SH-SY5Y (cell line): ENCODE measurements at regions not wholly inside any gene's neighbourhood (a gene's known extent, or its start where the extent isn't known, plus 50 kb on each side); places are given as distances from the start of the nearest gene placed in this dataset.

Experiments
- GATA2 ChIP-seq: IDR thresholded peaks from 2 replicates; pipeline ENCODE4 v1.6.1; 2011; ENCODE audit warnings: mild to moderate bottlenecking, low read depth, low read length
- GATA3 ChIP-seq: IDR thresholded peaks from 2 replicates; pipeline ENCODE4 v1.6.1; 2011; ENCODE audit warnings: low read depth, mild to moderate bottlenecking, low read length, moderate library complexity

GRCh38 chr9:14006386-14007187, 307.4 kb downstream of the NFIB start:
- no peak for TF ChIP-seq GATA2

DNA sequence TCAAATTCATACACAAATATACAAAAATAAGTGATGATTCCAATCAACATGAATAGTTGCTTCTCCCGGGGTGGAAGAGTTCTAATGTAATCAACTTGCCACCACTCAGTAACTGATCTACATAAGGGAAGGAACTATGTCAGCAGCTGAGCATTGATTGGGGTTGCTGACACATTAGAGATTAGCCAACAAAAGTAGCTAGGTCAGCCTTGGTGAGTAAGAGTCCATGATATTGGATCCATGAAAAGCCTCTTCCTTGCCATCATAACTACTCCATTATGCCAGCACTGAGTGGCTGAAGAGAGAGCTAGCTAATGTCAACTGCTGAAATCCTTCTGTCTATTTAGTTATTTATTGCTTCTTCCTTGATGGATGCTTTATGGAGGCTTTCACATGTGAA, 309.8 kb downstream of the NFIB start:
- TF ChIP-seq GATA2 (no peak), GATA3 (no peak)

- TF ChIP-seq GATA3 (no peak), GATA2 (no peak)
Measured at GRCh38 chr9:13994240-13994639, 319.7 kb downstream of the NFIB start.

GRCh38 chr9:13993632-13994185, 320.2 kb downstream of the NFIB start:
- TF ChIP-seq GATA2 (no peak), GATA3 (no peak)

- TF ChIP-seq GATA2 = no peak
- no peak for TF ChIP-seq GATA3
Measured at GRCh38 chr9:13992138-13993088, 321.5 kb downstream of the NFIB start.

DNA sequence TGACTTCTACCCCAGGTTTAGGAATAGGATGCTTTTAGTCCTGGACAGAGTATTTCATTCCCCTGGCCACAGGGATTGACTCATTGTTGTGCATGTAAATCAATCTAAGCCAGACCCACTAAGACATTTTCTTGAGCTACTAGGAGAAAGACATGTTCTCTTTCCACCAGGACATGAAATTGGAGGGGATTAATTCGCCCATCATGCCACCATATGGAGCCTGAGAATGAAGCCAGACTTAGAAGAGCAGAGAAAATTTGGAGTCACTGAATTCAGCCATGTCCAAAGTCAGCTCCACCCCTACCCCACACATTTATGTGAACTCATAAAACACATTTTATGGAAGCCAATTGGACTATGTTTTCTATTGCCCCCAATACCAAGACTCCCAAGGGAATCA, 322.5 kb downstream of the NFIB start:
- TF ChIP-seq GATA3 (no peak), GATA2 (no peak)

GRCh38 chr9:13990994-13991393, 322.9 kb downstream of the NFIB start:
- TF ChIP-seq GATA3 (no peak), GATA2 (no peak)

DNA sequence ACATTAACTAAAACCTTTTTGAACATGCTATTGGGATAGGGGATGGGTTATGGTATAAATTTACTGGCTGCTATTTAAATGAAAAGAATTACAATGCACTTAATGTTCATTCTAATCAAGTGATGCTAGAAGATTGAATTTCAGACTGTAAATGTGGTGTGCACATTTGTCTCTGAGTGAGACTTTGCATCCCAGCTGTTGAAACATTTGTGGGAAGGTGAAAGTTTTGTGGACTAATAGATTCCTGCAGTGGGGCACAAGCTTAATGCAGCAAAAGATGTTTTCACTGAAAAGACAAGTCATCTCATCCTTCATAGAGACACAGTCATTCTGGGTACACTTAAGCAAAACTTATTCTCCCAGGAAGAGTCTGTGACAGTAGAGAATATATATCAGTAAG, 323.6 kb downstream of the NFIB start:
- TF ChIP-seq GATA2 (no peak), GATA3 (no peak)

DNA sequence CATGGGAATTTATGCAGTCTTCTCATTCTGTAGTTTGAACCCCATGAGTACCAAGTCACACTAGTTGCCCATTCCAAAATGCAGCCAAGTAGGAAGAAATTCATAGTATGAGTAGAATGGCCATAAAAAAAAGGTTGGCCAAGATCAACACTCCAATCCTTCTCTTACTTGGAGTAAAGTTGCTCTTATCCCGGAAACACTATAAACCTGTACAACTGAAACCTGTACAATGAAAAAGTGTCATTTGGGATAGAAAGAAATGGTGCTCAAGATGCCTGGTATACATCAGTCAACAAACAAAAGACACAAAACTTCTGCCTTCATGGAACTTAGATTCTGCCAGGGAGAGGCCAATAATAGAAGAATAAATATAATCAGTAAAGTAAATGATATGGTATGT, 325.0 kb downstream of the NFIB start:
- TF ChIP-seq GATA2 (no peak), GATA3 (no peak)

- TF ChIP-seq GATA3 (no peak), GATA2 (no peak)
Measured at GRCh38 chr9:13983607-13984006, 330.3 kb downstream of the NFIB start.

- TF ChIP-seq GATA2 (no peak), GATA3 (no peak)
Measured at GRCh38 chr9:13979941-13980318, 334.0 kb downstream of the NFIB start.

- TF ChIP-seq GATA2 (no peak), GATA3 (no peak)
Measured at GRCh38 chr9:13975611-13976290, 338.2 kb downstream of the NFIB start.

DNA sequence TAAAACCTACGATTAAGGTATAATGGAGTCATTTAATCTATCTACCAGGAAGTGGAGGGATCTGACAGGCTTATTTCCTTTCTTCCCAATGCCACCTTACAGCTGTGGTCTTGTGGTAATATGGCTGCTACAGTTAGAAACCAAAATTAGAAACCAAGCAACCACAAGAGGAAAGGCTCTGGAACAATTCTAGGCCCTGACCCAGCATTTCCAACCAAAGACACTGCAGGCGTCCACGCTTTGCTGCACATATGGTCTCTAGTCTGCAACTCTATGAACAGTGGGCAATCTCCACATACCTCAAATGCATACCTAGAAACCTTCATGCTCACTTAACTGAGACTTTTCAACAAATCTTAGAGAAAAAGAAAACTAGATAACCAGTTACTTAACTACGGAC, 339.1 kb downstream of the NFIB start:
- TF ChIP-seq GATA3 (no peak), GATA2 (no peak)
